NCI-H187 (cell line): ENCODE measurements at regions not wholly inside any gene's neighbourhood (a gene's known extent, or its start where the extent isn't known, plus 50 kb on each side); places are given as distances from the start of the nearest gene placed in this dataset.

Experiments used
- DNase-seq, 2 experiments: peaks; one replicate each; lab custom pipeline; 2025; lab: John Stamatoyannopoulos, UW

- no peak for DNase-seq
Observed at GRCh38 chr18:30533716-30534115, 508.8 kb downstream of the DSC3 start.

GRCh38 chr18:30527917-30528316 is 514.6 kb downstream of the DSC3 start:
- no peak for DNase-seq

GRCh38 chr18:30527226-30527625 is 515.3 kb downstream of the DSC3 start:
- no peak for DNase-seq

- DNase-seq: no peak
Observed at GRCh38 chr18:30522288-30522929, 520.1 kb downstream of the DSC3 start.

GRCh38 chr18:30514059-30514458 is 528.5 kb downstream of the DSC3 start:
- no peak for DNase-seq

- DNase-seq: no peak
Observed at GRCh38 chr18:30512872-30513271, 529.7 kb downstream of the DSC3 start.

GRCh38 chr18:30510882-30511281 is 531.7 kb downstream of the DSC3 start:
- no peak for DNase-seq

GRCh38 chr18:30501594-30501993 is 540.9 kb downstream of the DSC3 start:
- DNase-seq: no peak

GRCh38 chr18:30500240-30500945 is 542.1 kb downstream of the DSC3 start:
- no peak for DNase-seq

GRCh38 chr18:30499721-30500120 is 542.8 kb downstream of the DSC3 start:
- DNase-seq: no peak

- DNase-seq: no peak
Observed at GRCh38 chr18:30492552-30493129, 549.9 kb downstream of the DSC3 start.

- no peak for DNase-seq
Observed at GRCh38 chr18:30491815-30492551, 550.6 kb downstream of the DSC3 start.

GRCh38 chr18:30489890-30490643 is 552.5 kb downstream of the DSC3 start:
- DNase-seq: no peak

- no peak for DNase-seq
Observed at GRCh38 chr18:30487962-30488361, 554.6 kb downstream of the DSC3 start.

GRCh38 chr18:30486856-30487255 is 555.7 kb downstream of the DSC3 start:
- no peak for DNase-seq

- DNase-seq: no peak
Observed at GRCh38 chr18:30485078-30485477, 557.5 kb downstream of the DSC3 start.

- no peak for DNase-seq
Observed at GRCh38 chr18:30481871-30482270, 560.7 kb downstream of the DSC3 start.

- no peak for DNase-seq
Observed at GRCh38 chr18:30469091-30469490, 573.5 kb downstream of the DSC3 start.

- DNase-seq: no peak
Observed at GRCh38 chr18:30465096-30465495, 577.4 kb downstream of the DSC3 start.

GRCh38 chr18:30457156-30457555 is 585.4 kb downstream of the DSC3 start:
- no peak for DNase-seq

- no peak for DNase-seq
Observed at GRCh38 chr18:30455741-30456140, 586.8 kb downstream of the DSC3 start.

- no peak for DNase-seq
Observed at GRCh38 chr18:30454920-30455319, 587.6 kb downstream of the DSC3 start.
